GM21786 (cell line): ENCODE measurements at regions not wholly inside any gene's neighbourhood (a gene's known extent, or its start where the extent isn't known, plus 50 kb on each side); places are given as distances from the start of the nearest gene placed in this dataset.
A peak's percentile ranks its signal among the peaks of the same experiment; 100 is the strongest.
"Not testable (repeated sequence)": the region's sequence is repeated elsewhere in the genome, so short reads cannot be mapped to it uniquely, and the experiment has no call there.

Experiments
- ATAC-seq: cut with Tn5 transposase; IDR thresholded peaks from one replicate; pipeline ENCODE4 v1.9.1; 2021; ENCODE audit not compliant: unreplicated experiment

GRCh38 chr4:62571494-62571893 is 1371.4 kb downstream of the ADGRL3 start:
- no peak for ATAC-seq

GRCh38 chr4:62560858-62561257 is 1360.7 kb downstream of the ADGRL3 start:
- ATAC-seq, result no peak

- no peak for ATAC-seq
Observed at GRCh38 chr4:62550121-62550520, 1350.0 kb downstream of the ADGRL3 start.

GRCh38 chr4:62549601-62550000 is 1349.5 kb downstream of the ADGRL3 start:
- ATAC-seq, result no peak

GRCh38 chr4:62548765-62549164 is 1348.6 kb downstream of the ADGRL3 start:
- no peak for ATAC-seq

- ATAC-seq, result no peak
Observed at GRCh38 chr4:62548108-62548524, 1348.0 kb downstream of the ADGRL3 start.

GRCh38 chr4:62544428-62544827 is 1344.3 kb downstream of the ADGRL3 start:
- ATAC-seq, result no peak

- ATAC-seq, result no peak
Observed at GRCh38 chr4:62543002-62543401, 1342.9 kb downstream of the ADGRL3 start.

- ATAC-seq, result no peak
Observed at GRCh38 chr4:62533573-62533972, 1333.4 kb downstream of the ADGRL3 start.

GRCh38 chr4:62531731-62532130 is 1331.6 kb downstream of the ADGRL3 start:
- no peak for ATAC-seq

GRCh38 chr4:62531264-62531663 is 1331.1 kb downstream of the ADGRL3 start:
- no peak for ATAC-seq

GRCh38 chr4:62528874-62529273 is 1328.7 kb downstream of the ADGRL3 start:
- ATAC-seq, result no peak

GRCh38 chr4:62526671-62527070 is 1326.5 kb downstream of the ADGRL3 start:
- ATAC-seq, result no peak

GRCh38 chr4:62523256-62523655 is 1323.1 kb downstream of the ADGRL3 start:
- no peak for ATAC-seq

GRCh38 chr4:62522273-62522672 is 1322.1 kb downstream of the ADGRL3 start:
- no peak for ATAC-seq

GRCh38 chr4:62517716-62518115 is 1317.6 kb downstream of the ADGRL3 start:
- no peak for ATAC-seq

- no peak for ATAC-seq
Observed at GRCh38 chr4:62513306-62513705, 1313.2 kb downstream of the ADGRL3 start.

GRCh38 chr4:62512271-62512670 is 1312.1 kb downstream of the ADGRL3 start:
- ATAC-seq, result no peak

- no peak for ATAC-seq
Observed at GRCh38 chr4:62510228-62510627, 1310.1 kb downstream of the ADGRL3 start.

- no peak for ATAC-seq
Observed at GRCh38 chr4:62500296-62500695, 1300.2 kb downstream of the ADGRL3 start.

GRCh38 chr4:62495032-62495431 is 1294.9 kb downstream of the ADGRL3 start:
- peak; percentile 47 for ATAC-seq

GRCh38 chr4:62491756-62492155 is 1291.6 kb downstream of the ADGRL3 start:
- not testable (repeated sequence) for ATAC-seq

GRCh38 chr4:62490635-62491034 is 1290.5 kb downstream of the ADGRL3 start:
- ATAC-seq, result no peak

GRCh38 chr4:62487016-62487415 is 1286.9 kb downstream of the ADGRL3 start:
- no peak for ATAC-seq
